Activated CD8-positive, alpha-beta T cell treated with anti-CD3 and anti-CD28 coated beads for 36 hours (primary cell): ENCODE measurements at regions not wholly inside any gene's neighbourhood (a gene's known extent, or its start where the extent isn't known, plus 50 kb on each side); places are given as distances from the start of the nearest gene placed in this dataset.

Experiments
- ATAC-seq: fragments of 200-7000 bp; cut with Tn5 transposase; one replicate; pipeline ENCODE4 v1.10.0; 2021; ENCODE audit warnings: mild to moderate bottlenecking, moderate library complexity
- CTCF ChIA-PET: fragments of 350-600 bp; sonication (Branson Sonifier 250); formaldehyde crosslinking; loops from one replicate; lab custom pipeline; 2021; ENCODE audit warnings: antibody characterized with exemption; lab: Charles Lee
- POLR2A ChIA-PET: fragments of 350-600 bp; sonication (Branson Sonifier 250); formaldehyde crosslinking; loops from one replicate; lab custom pipeline; 2021; ENCODE audit warnings: antibody characterized with exemption; lab: Charles Lee
- DNase-seq: peaks from one replicate; pipeline ENCODE4 v3.0.0-alpha.2; 2020
- H3K27ac Mint-ChIP-seq: one replicate; pipeline ENCODE4 v1.8.0; 2021; ENCODE audit warnings: mild to moderate bottlenecking, mixed read lengths
- H3K27me3 Mint-ChIP-seq: one replicate; pipeline ENCODE4 v1.8.0; 2021; ENCODE audit warnings: mixed read lengths
- H3K36me3 Mint-ChIP-seq: one replicate; pipeline ENCODE4 v1.8.0; 2021; ENCODE audit warnings: low read depth, mixed read lengths
- H3K4me1 Mint-ChIP-seq: one replicate; pipeline ENCODE4 v1.8.0; 2021; ENCODE audit warnings: low read depth, mixed read lengths
- H3K4me3 Mint-ChIP-seq: one replicate; pipeline ENCODE4 v1.8.0; 2021; ENCODE audit warnings: mild to moderate bottlenecking, moderate library complexity, mixed read lengths
- H3K9me3 Mint-ChIP-seq: one replicate; pipeline ENCODE4 v1.8.0; 2021; ENCODE audit warnings: mixed read lengths
- CTCF ChIP-seq: fragments of 200-600 bp; IDR thresholded peaks from one replicate; pipeline ENCODE4 v1.8.0; 2022; ENCODE audit warnings: antibody characterized with exemption, mild to moderate bottlenecking
- intact Hi-C: fragments of 100-400 bp; cut with micrococcal nuclease; formaldehyde crosslinking; loops from one replicate; pipeline ENCODE4 v1.10.0; 2022

- Mint-ChIP-seq H3K4me3 (no peak overlapping the region), H3K9me3 (no peaks in the 10 kb centered on the region), H3K27me3 (no peaks in the 10 kb centered on the region), H3K4me1 (no peaks in the 10 kb centered on the region), H3K27ac (no peak overlapping the region), H3K36me3 (no peaks in the 10 kb centered on the region)
- ChIA-PET CTCF (no interaction called here), POLR2A (no interaction called here)
- no peak for ATAC-seq
- intact Hi-C loops = no loop called here
- no peak for DNase-seq
- TF ChIP-seq CTCF = no peak
Measured at GRCh38 chr3:55315396-55315795, 171.7 kb downstream of the WNT5A start.

DNA sequence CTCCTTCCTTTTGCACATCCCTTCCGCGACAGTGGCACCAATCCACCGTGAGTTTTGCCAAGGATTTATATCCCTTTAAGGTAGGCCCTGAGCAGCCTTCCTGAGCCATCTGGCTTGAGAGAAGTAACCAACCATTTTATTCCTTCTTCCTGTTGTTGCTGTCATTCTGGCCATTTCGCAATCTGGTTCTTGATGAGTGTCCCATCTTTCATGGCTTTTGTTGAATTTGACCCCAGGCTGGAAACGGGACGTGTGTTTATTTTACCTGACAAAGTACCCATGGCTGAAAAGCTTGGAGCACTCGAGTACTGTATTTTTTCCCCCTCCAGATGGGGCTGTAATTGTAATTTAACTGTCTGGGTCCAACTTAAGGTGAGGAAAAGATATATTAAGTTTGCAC lies 173.4 kb downstream of the WNT5A start:
- H3K27me3 Mint-ChIP-seq = no peaks in the 10 kb centered on the region
- DNase-seq = no peak

GRCh38 chr3:55309336-55309735 lies 177.8 kb downstream of the WNT5A start:
- H3K9me3 Mint-ChIP-seq = no peaks in the 10 kb centered on the region
- intact Hi-C loops = no loop called here
- ATAC-seq = no peak
- no peaks in the 10 kb centered on the region for H3K36me3 Mint-ChIP-seq
- no peak overlapping the region for H3K27ac Mint-ChIP-seq
- CTCF ChIA-PET = no interaction called here
- no peak for TF ChIP-seq CTCF
- no peaks in the 10 kb centered on the region for H3K27me3 Mint-ChIP-seq
- POLR2A ChIA-PET = no interaction called here
- no peaks in the 10 kb centered on the region for H3K4me1 Mint-ChIP-seq
- no peak for DNase-seq
- no peak overlapping the region for H3K4me3 Mint-ChIP-seq

More for the DNA sequence above, 173.4 kb downstream of the WNT5A start:
- Mint-ChIP-seq H3K4me1 (no peaks in the 10 kb centered on the region), H3K36me3 (no peaks in the 10 kb centered on the region), H3K9me3 (no peaks in the 10 kb centered on the region), H3K27ac (no peak overlapping the region), H3K4me3 (no peak overlapping the region)
- intact Hi-C loops = no loop called here
- ChIA-PET CTCF (no interaction called here), POLR2A (interaction anchor here (1.0 kb wide), 1 partner anchor 602 kb away, joined by 3 read pairs; no protein-coding TSS in a partner anchor)
- TF ChIP-seq CTCF = no peak
- ATAC-seq = no peak

GRCh38 chr3:55307622-55308021 lies 179.5 kb downstream of the WNT5A start:
- no peaks in the 10 kb centered on the region for H3K27me3 Mint-ChIP-seq
- TF ChIP-seq CTCF = no peak

DNA sequence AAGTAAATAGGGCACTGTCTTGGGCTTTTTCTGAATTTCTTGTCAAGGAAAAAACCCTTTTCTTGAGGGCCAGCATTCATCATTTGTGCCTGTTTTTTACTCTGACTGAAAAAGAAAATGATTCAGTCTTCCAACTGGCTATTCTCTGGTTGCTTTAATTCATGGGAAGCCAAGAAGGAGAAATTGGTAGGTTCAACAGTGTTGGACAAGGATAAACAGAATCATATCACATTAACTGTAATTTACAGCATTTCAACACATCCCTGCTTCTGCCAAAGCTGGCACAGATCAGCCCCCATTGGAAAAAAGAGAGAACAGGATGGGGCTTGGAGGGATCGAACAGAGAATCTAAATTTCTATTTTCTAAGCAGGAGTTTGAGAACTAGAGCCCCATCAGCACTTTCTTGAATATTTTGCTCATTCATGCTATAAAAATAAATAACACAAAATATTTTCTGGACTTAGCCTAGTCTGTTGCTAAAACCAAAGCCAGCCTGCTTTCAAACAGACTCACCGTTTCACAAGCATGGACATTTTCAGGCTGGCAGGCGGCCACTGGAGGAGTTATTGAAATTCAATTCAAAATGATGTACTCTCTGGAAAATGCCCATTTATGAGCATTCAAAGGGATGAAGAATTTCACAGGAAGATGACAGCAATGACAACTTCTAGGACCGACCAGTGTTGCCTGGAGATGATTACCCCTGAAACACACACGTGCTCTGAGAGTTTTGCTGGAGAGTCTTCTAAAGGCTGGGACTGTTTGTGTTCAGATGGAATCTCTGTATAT lies 181.2 kb downstream of the WNT5A start:
- DNase-seq (no peak), ATAC-seq (no peak)
- Mint-ChIP-seq H3K4me3 (no peak overlapping the region), H3K9me3 (peaks cover 2% of the 10 kb centered on the region), H3K4me1 (no peaks in the 10 kb centered on the region), H3K27me3 (no peaks in the 10 kb centered on the region), H3K27ac (no peak overlapping the region), H3K36me3 (no peaks in the 10 kb centered on the region)
- POLR2A ChIA-PET = no interaction called here
- no peak for TF ChIP-seq CTCF
- CTCF ChIA-PET = no interaction called here
- intact Hi-C loops = no loop called here

More at GRCh38 chr3:55307622-55308021, 179.5 kb downstream of the WNT5A start:
- intact Hi-C loops = no loop called here
- ATAC-seq = no peak
- no peak overlapping the region for H3K4me3 Mint-ChIP-seq
- POLR2A ChIA-PET = no interaction called here
- H3K27ac Mint-ChIP-seq = no peak overlapping the region
- no peaks in the 10 kb centered on the region for H3K4me1 Mint-ChIP-seq
- peaks cover 2% of the 10 kb centered on the region for H3K9me3 Mint-ChIP-seq
- no peaks in the 10 kb centered on the region for H3K36me3 Mint-ChIP-seq
- no peak for DNase-seq
- CTCF ChIA-PET = no interaction called here
